ENCODE measurements at regions not wholly inside any gene's neighbourhood (a gene's known extent, or its start where the extent isn't known, plus 50 kb on each side); places are given as distances from the start of the nearest gene placed in this dataset.

- Histone ChIP-seq H3K9me1 (ENCODE audit: control insufficient read depth, extremely low read depth, insufficient read depth, low read length) (no peaks in the 10 kb centered on the region), H3K9me3 (ENCODE audit: control insufficient read depth, low read depth, low read length) (no peaks in the 10 kb centered on the region), H3K4me1 (ENCODE audit: control insufficient read depth, extremely low read depth, insufficient read depth, low read length) (peaks cover 20% of the 10 kb centered on the region), H3K79me2 (ENCODE audit: control insufficient read depth, insufficient read depth, low read length) (no peaks in the 10 kb centered on the region), H4K20me1 (ENCODE audit: control insufficient read depth, extremely low read depth, insufficient read depth, low read length) (no peaks in the 10 kb centered on the region), H3K36me3 (ENCODE audit: control insufficient read depth in 2 of 2, extremely low read depth in 1 of 2, insufficient read depth in 2 of 2, low read length in 2 of 2) (no peaks in the 10 kb centered on the region), H3K27ac (ENCODE audit: control insufficient read depth, insufficient read depth, low read length) (peak overlapping the region; percentile 21), H2AFZ (ENCODE audit: control insufficient read depth, low read length) (no peak overlapping the region), H3K27me3 (ENCODE audit: control insufficient read depth, extremely low read depth, insufficient read depth, low read length) (no peaks in the 10 kb centered on the region), H3K9ac (ENCODE audit: control insufficient read depth, extremely low read depth, insufficient read depth, low read length) (no peak overlapping the region), H3K4me3 (ENCODE audit: control insufficient read depth in 2 of 3, extremely low read depth in 1 of 3, insufficient read depth in 2 of 3, low read depth in 1 of 3, low read length in 3 of 3) (no peak overlapping the region), H3K4me2 (ENCODE audit: control insufficient read depth, extremely low read depth, insufficient read depth, low read depth, low read length) (no peak overlapping the region)
- peak; percentile 82 for FAIRE-seq
- no peak for TF ChIP-seq EZH2 (IDR thresholded peaks at IDR 0.05; ENCODE audit: low read length)
- no peak for TF ChIP-seq CTCF (optimal IDR thresholded peaks at IDR 0.05 in 1 of 3, IDR thresholded peaks at IDR 0.05 in 1 of 3, conservative IDR thresholded peaks at IDR 0.05 in 1 of 3; ENCODE audit: extremely low read depth in 1 of 3, insufficient read depth in 2 of 3, low read length in 3 of 3)
- peak; percentile 92 for DNase-seq (ENCODE audit: low read depth, low spot score)
- dilution Hi-C loops (cut with MboI; ENCODE audit: extremely low pct_ligation_motif_present, low sequenced_read_pairs): no loop called here
Measured at GRCh38 chr3:70856414-70857162, 544.1 kb upstream of the MDFIC2 start.

GRCh38 chr3:70855149-70855548 lies 542.7 kb upstream of the MDFIC2 start:
- Histone ChIP-seq H4K20me1 (ENCODE audit: control insufficient read depth, extremely low read depth, insufficient read depth, low read length) (no peaks in the 10 kb centered on the region), H3K9me1 (ENCODE audit: control insufficient read depth, extremely low read depth, insufficient read depth, low read length) (no peaks in the 10 kb centered on the region), H3K27ac (ENCODE audit: control insufficient read depth, insufficient read depth, low read length) (no peak overlapping the region), H2AFZ (ENCODE audit: control insufficient read depth, low read length) (no peak overlapping the region), H3K36me3 (ENCODE audit: control insufficient read depth in 2 of 2, extremely low read depth in 1 of 2, insufficient read depth in 2 of 2, low read length in 2 of 2) (no peaks in the 10 kb centered on the region), H3K4me2 (ENCODE audit: control insufficient read depth, extremely low read depth, insufficient read depth, low read depth, low read length) (no peak overlapping the region), H3K4me3 (ENCODE audit: control insufficient read depth in 2 of 3, extremely low read depth in 1 of 3, insufficient read depth in 2 of 3, low read depth in 1 of 3, low read length in 3 of 3) (no peak overlapping the region), H3K9ac (ENCODE audit: control insufficient read depth, extremely low read depth, insufficient read depth, low read length) (no peak overlapping the region), H3K79me2 (ENCODE audit: control insufficient read depth, insufficient read depth, low read length) (no peaks in the 10 kb centered on the region), H3K27me3 (ENCODE audit: control insufficient read depth, extremely low read depth, insufficient read depth, low read length) (no peaks in the 10 kb centered on the region), H3K9me3 (ENCODE audit: control insufficient read depth, low read depth, low read length) (no peaks in the 10 kb centered on the region), H3K4me1 (ENCODE audit: control insufficient read depth, extremely low read depth, insufficient read depth, low read length) (peaks cover 23% of the 10 kb centered on the region)
- no peak for FAIRE-seq
- no peak for DNase-seq (ENCODE audit: low read depth, low spot score)
- dilution Hi-C loops (cut with MboI; ENCODE audit: extremely low pct_ligation_motif_present, low sequenced_read_pairs): no loop called here
- TF ChIP-seq EZH2 (IDR thresholded peaks at IDR 0.05; ENCODE audit: low read length): no peak
- TF ChIP-seq CTCF (optimal IDR thresholded peaks at IDR 0.05 in 1 of 3, IDR thresholded peaks at IDR 0.05 in 1 of 3, conservative IDR thresholded peaks at IDR 0.05 in 1 of 3; ENCODE audit: extremely low read depth in 1 of 3, insufficient read depth in 2 of 3, low read length in 3 of 3): no peak
